HG03457 (cell line): ENCODE measurements at regions not wholly inside any gene's neighbourhood (a gene's known extent, or its start where the extent isn't known, plus 50 kb on each side); places are given as distances from the start of the nearest gene placed in this dataset.

Experiments
- ATAC-seq: cut with Tn5 transposase; IDR thresholded peaks from one replicate; pipeline ENCODE4 v1.9.1; 2021; ENCODE audit warnings: moderate number of reproducible peaks; ENCODE audit not compliant: unreplicated experiment

DNA sequence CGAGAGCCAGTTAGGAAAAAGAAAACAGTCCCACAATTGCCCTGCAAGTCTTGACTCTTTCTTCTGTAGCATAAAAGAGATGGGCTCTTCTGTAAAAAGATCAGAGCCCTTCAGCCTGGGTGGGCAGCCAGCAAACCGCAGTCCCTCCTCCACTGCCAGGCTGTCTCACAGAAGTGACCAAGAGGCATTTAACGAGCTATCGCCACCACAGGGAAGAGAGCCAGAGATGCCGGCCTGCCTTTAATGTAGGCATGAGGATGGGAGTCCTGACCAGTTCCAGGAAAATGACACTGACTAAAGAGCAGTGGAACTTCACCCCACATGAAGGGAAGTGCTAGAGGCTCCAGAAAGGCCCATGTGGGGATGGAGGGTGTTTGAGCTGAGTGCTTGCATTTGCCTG lies 264.6 kb downstream of the NDUFS4 start:
- ATAC-seq = no peak

DNA sequence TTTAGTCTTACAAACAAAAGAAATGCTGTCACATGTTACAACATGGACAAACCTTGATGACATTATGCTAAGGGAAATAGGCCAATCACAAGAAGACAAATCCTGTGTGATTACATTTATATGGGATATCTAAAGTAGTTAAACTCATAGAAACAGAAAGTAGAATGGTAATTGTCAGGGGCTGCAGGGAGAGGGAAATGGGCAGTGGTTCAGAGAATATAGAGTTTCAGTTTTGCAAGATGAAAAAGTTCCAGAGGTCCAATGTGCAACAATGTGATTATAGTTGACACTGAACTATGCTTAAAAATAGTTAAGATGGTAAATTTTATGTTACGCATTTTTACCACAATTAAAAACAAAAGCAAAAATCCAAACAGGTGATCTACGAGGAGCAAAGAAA lies 265.5 kb downstream of the NDUFS4 start:
- no peak for ATAC-seq

DNA sequence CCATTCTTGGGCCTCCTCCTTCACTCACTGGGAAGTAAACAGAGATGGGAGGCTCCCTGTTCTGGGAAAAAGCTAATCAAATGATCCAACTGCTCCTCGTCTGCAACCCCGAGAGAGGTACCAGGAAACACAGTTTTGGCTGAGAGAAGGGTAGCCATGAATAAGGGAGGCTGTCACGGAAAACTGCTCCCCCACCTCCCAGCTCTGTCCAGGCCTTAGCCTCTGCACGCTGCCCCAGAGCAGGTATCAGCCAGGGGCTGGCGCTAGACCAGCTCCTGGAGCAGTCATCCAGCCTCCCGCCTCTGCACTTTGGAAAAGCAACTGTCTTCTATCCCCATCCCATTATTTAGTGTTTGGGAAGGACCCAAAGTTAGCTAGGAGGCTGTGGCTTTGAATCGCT lies 266.1 kb downstream of the NDUFS4 start:
- ATAC-seq = no peak

DNA sequence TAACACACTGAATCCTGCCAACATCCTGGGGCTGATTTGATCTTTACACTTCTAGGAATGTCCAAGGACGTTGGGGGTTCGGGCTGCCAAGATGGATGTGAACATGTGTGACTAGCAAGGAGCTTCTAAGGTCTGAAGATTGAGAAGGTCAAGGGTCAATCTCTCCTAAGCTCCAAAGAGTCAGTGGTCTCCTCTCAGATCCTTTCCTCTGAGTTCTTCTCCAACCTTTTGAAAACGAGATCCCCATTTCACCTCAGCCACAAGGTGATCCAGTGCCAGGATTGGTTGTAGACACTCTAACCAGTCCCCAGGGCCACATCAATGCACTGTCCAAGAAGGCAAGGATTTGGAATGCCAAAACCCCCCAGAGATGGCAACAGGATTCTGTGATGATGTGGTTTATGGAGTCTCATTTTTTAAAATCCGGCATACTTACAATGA lies 266.8 kb downstream of the NDUFS4 start:
- no peak for ATAC-seq

DNA sequence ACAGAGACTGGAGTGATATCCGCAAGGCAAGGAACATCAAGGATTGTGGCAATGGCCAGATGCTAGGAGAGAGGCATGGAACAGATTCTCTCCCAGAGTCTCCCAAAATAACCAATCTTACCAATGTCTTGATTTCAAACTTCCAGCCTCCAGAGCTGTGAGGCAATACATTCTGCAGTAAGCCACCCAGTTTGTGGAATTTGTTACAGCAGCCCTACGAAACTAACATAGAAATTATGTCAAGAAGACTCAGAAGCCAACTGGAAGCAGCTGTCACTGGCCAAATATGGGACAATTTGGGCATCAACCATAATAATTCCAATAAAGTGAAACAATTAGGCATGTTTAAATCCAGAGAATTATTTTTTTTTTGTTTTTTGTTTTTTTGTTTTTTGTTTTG lies 271.1 kb downstream of the NDUFS4 start:
- no peak for ATAC-seq
